ENCODE measurements at regions not wholly inside any gene's neighbourhood (a gene's known extent, or its start where the extent isn't known, plus 50 kb on each side); places are given as distances from the start of the nearest gene placed in this dataset.

DNA sequence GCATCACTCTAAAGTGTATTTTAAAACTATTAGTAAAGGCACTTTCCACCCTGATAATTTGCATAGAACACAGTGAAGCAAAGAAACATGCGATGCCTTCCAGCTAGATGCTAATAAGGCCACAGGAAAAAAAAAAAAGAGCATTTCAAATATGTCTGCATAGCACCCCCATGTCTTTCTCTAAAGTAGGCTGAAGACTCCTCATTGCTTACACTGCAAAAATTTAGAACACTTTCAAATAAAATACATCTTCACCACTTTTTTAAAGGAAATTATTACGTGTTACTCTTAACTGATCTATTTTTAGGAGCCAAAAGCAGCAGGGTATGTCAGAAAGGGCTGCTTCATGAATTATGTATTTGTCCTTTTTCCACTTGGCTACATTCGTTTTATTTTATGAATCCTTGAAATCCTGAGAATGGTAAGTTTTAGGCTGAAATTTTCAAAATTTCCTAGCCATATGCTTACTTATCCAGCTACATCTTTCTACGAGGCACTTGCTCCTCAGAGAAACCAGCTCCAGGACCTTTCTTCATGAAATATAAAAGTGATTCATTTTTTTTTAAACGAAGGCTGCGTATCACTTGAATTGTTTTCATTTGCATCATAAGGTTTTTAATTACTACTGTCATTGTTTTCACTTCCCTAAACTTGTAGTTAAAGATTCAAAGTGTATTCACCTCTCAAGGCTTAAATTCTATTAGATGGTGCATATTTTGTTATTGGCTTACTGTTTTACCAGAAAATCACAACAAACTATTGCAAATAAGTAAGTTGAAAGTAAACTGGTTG, 513.0 kb downstream of the PTPRC start:
- no peaks in the 10 kb centered on the region for H4K20me1 ChIP-seq (ENCODE audit: insufficient read depth)
- no peaks in the 10 kb centered on the region for H3K36me3 ChIP-seq (ENCODE audit: insufficient read depth, low read length)
- no peak overlapping the region for H3K4me3 ChIP-seq (ENCODE audit: low read length)
- H3K27ac ChIP-seq (ENCODE audit: low read length): no peak overlapping the region
- H3K79me2 ChIP-seq (replicated peaks; ENCODE audit: insufficient read depth, low read length): no peaks in the 10 kb centered on the region
- H2AFZ ChIP-seq (ENCODE audit: low read depth, low read length): no peak overlapping the region
- no peaks in the 10 kb centered on the region for H3K9me2 ChIP-seq (ENCODE audit: insufficient read depth, low read length)
- TF ChIP-seq, protein P1, sequence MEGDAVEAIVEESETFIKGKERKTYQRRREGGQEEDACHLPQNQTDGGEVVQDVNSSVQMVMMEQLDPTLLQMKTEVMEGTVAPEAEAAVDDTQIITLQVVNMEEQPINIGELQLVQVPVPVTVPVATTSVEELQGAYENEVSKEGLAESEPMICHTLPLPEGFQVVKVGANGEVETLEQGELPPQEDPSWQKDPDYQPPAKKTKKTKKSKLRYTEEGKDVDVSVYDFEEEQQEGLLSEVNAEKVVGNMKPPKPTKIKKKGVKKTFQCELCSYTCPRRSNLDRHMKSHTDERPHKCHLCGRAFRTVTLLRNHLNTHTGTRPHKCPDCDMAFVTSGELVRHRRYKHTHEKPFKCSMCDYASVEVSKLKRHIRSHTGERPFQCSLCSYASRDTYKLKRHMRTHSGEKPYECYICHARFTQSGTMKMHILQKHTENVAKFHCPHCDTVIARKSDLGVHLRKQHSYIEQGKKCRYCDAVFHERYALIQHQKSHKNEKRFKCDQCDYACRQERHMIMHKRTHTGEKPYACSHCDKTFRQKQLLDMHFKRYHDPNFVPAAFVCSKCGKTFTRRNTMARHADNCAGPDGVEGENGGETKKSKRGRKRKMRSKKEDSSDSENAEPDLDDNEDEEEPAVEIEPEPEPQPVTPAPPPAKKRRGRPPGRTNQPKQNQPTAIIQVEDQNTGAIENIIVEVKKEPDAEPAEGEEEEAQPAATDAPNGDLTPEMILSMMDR (IDR thresholded peaks at IDR 0.05; ENCODE audit: poor library complexity, severe bottlenecking): no peak
- TF ChIP-seq, protein P2, sequence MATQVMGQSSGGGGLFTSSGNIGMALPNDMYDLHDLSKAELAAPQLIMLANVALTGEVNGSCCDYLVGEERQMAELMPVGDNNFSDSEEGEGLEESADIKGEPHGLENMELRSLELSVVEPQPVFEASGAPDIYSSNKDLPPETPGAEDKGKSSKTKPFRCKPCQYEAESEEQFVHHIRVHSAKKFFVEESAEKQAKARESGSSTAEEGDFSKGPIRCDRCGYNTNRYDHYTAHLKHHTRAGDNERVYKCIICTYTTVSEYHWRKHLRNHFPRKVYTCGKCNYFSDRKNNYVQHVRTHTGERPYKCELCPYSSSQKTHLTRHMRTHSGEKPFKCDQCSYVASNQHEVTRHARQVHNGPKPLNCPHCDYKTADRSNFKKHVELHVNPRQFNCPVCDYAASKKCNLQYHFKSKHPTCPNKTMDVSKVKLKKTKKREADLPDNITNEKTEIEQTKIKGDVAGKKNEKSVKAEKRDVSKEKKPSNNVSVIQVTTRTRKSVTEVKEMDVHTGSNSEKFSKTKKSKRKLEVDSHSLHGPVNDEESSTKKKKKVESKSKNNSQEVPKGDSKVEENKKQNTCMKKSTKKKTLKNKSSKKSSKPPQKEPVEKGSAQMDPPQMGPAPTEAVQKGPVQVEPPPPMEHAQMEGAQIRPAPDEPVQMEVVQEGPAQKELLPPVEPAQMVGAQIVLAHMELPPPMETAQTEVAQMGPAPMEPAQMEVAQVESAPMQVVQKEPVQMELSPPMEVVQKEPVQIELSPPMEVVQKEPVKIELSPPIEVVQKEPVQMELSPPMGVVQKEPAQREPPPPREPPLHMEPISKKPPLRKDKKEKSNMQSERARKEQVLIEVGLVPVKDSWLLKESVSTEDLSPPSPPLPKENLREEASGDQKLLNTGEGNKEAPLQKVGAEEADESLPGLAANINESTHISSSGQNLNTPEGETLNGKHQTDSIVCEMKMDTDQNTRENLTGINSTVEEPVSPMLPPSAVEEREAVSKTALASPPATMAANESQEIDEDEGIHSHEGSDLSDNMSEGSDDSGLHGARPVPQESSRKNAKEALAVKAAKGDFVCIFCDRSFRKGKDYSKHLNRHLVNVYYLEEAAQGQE (IDR thresholded peaks at IDR 0.05; ENCODE audit: borderline replicate concordance): no peak
- TF ChIP-seq MXI1 (conservative IDR thresholded peaks at IDR 0.05; ENCODE audit: poor library complexity, severe bottlenecking) (no peak), TAF1 (IDR thresholded peaks at IDR 0.05; ENCODE audit: low read depth) (no peak)
- H3K9me3 ChIP-seq (ENCODE audit: low read length): no peaks in the 10 kb centered on the region
- no peak overlapping the region for H3K9ac ChIP-seq (ENCODE audit: low read length)
- H3F3A ChIP-seq (ENCODE audit: insufficient read depth, low read length, poor library complexity, severe bottlenecking): no peaks in the 10 kb centered on the region
- no peaks in the 10 kb centered on the region for H3K27me3 ChIP-seq (ENCODE audit: insufficient read depth, low read depth, low read length)
- no peak overlapping the region for H3K4me2 ChIP-seq (ENCODE audit: low read length)

DNA sequence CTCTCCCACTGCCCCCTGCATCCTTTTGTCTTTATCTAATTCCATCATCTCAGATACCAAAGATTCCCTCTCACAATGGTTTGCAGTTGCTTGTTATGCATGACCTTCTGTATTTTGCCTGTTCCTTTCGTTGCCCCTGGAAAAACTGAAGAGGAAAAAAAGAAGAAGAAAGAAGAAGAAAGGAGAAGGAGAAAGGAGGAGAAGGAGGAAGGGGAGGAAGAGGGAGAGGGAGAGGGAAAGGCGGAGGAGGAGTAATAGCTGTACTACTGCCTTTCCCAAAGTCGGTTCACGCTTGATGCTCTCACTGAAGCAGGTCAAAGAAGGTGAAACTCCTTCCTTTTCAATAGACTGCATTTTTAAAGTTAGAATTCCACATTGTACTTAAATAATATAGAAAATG, 513.8 kb downstream of the PTPRC start:
- no peaks in the 10 kb centered on the region for H3K79me2 ChIP-seq (replicated peaks; ENCODE audit: insufficient read depth, low read length)
- H3K27me3 ChIP-seq (ENCODE audit: insufficient read depth, low read depth, low read length): no peaks in the 10 kb centered on the region
- H4K20me1 ChIP-seq (ENCODE audit: insufficient read depth): no peaks in the 10 kb centered on the region
- H3K27ac ChIP-seq (ENCODE audit: low read length): no peak overlapping the region
- H3K9me2 ChIP-seq (ENCODE audit: insufficient read depth, low read length): no peaks in the 10 kb centered on the region
- no peaks in the 10 kb centered on the region for H3F3A ChIP-seq (ENCODE audit: insufficient read depth, low read length, poor library complexity, severe bottlenecking)
- no peaks in the 10 kb centered on the region for H3K36me3 ChIP-seq (ENCODE audit: insufficient read depth, low read length)
- no peak overlapping the region for H3K4me2 ChIP-seq (ENCODE audit: low read length)
- H2AFZ ChIP-seq (ENCODE audit: low read depth, low read length): no peak overlapping the region
- TF ChIP-seq, protein P1 (IDR thresholded peaks at IDR 0.05; ENCODE audit: poor library complexity, severe bottlenecking): no peak
- no peak for TF ChIP-seq SMC3 (conservative IDR thresholded peaks at IDR 0.05; ENCODE audit: poor library complexity)
- TF ChIP-seq RAD21 (conservative IDR thresholded peaks at IDR 0.05): no peak
- TF ChIP-seq, protein P2 (IDR thresholded peaks at IDR 0.05; ENCODE audit: borderline replicate concordance): no peak
- no peak for TF ChIP-seq MXI1 (conservative IDR thresholded peaks at IDR 0.05; ENCODE audit: poor library complexity, severe bottlenecking)
- TF ChIP-seq EZH2 (IDR thresholded peaks at IDR 0.05; ENCODE audit: borderline replicate concordance, insufficient read depth, low read length, poor library complexity, severe bottlenecking): no peak
- no peak for TF ChIP-seq EP300 (conservative IDR thresholded peaks at IDR 0.05; ENCODE audit: poor library complexity, severe bottlenecking)
- TF ChIP-seq TAF1 (IDR thresholded peaks at IDR 0.05; ENCODE audit: low read depth): no peak
- no peak for TF ChIP-seq POLR2AphosphoS5 (IDR thresholded peaks at IDR 0.05)
- H3K4me3 ChIP-seq (ENCODE audit: low read length): no peak overlapping the region
- no peaks in the 10 kb centered on the region for H3K9me3 ChIP-seq (ENCODE audit: low read length)
- H3K9ac ChIP-seq (ENCODE audit: low read length): no peak overlapping the region

Measured in neural cell (in vitro differentiated cells).